ENCODE measurements at regions not wholly inside any gene's neighbourhood (a gene's known extent, or its start where the extent isn't known, plus 50 kb on each side); places are given as distances from the start of the nearest gene placed in this dataset.

DNA sequence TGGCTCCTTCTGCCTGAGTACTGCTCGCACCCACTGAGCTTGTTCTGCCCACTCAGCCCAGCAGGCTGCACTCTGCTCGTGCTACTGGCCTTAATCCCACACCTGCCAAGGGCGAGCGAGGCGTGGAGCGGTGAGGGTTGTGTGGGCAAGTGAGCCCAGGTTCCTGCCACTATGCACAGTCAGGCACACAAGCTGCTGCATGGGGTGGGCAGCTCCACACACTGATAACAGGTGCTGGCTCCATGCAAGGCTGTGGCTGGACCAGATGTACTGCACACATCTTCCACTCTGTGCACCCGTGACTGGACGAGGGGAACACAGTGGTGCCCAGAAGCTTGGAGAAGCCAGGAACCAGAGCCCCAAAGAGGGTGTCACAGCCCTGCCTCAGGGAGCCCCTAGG, 184.3 kb upstream of the NUDT6 start:
- Histone ChIP-seq H3K9ac (ENCODE audit: low read depth in 1 of 2, low read length in 2 of 2) (no peak overlapping the region), H3K9me3 (ENCODE audit: control insufficient read depth in 1 of 2, low read length in 2 of 2) (no peaks in the 10 kb centered on the region), H3K4me3 (ENCODE audit: low read depth in 1 of 2, low read length in 2 of 2) (no peak overlapping the region), H3K36me3 (ENCODE audit: control insufficient read depth in 1 of 2, insufficient read depth in 2 of 2, low read length in 2 of 2) (peaks cover 0 to 4% of the 10 kb centered on the region in 2 donors), H3K27ac (ENCODE audit: low read depth, low read length) (no peak overlapping the region), H3K27me3 (ENCODE audit: control insufficient read depth in 1 of 2, insufficient read depth in 2 of 2, low read length in 2 of 2) (no peaks in the 10 kb centered on the region), H3K4me1 (ENCODE audit: control insufficient read depth in 1 of 2, insufficient read depth in 2 of 2, low read length in 2 of 2) (no peaks in the 10 kb centered on the region)

DNA sequence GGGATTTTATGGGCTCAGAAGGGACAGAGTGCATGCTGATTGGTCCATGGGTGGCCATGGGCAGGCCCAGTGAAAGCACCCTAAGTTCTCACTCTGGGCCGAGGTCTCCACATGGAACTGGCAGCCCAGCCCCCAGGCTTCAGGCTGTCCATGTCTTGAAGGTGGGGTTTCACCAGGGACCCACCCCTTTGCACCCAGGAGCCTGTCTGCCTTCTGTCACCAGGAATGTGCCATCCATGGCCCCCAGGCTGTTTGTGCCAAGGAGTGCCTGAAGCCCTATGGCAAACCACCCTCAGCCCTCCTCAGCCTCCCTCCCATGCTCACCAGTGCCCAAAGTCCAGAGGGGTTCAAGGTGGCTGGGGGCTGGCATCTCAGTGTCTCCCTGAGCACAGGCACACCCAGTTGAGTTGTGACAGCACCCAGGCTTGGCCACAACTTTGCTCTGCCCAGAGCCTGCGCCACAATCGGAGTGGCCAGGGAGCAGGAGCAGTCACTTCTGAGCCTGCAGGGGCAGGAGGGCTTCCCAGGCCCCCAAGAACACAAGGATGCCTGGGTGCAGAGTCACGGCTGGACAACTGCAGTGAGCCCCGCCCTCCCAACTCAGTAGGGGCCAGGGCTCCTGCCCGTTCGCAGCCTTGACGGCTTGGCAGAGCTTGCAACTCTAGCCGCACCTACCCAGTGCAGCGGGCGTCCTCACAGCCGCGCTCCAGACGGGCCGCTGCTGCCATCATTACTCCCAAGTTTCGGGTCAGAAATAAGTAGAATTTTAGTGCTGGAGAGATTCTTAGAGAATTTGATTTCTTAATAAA, 185.3 kb upstream of the NUDT6 start:
- Histone ChIP-seq H3K27ac (ENCODE audit: low read depth, low read length) (no peak overlapping the region), H3K36me3 (ENCODE audit: control insufficient read depth in 1 of 2, insufficient read depth in 2 of 2, low read length in 2 of 2) (peaks cover 0 to 4% of the 10 kb centered on the region in 2 donors), H3K4me1 (ENCODE audit: control insufficient read depth in 1 of 2, insufficient read depth in 2 of 2, low read length in 2 of 2) (no peaks in the 10 kb centered on the region), H3K9me3 (ENCODE audit: control insufficient read depth in 1 of 2, low read length in 2 of 2) (no peaks in the 10 kb centered on the region), H3K9ac (ENCODE audit: low read depth in 1 of 2, low read length in 2 of 2) (no peak overlapping the region), H3K4me3 (ENCODE audit: low read depth in 1 of 2, low read length in 2 of 2) (no peak overlapping the region), H3K27me3 (ENCODE audit: control insufficient read depth in 1 of 2, insufficient read depth in 2 of 2, low read length in 2 of 2) (no peaks in the 10 kb centered on the region)

DNA sequence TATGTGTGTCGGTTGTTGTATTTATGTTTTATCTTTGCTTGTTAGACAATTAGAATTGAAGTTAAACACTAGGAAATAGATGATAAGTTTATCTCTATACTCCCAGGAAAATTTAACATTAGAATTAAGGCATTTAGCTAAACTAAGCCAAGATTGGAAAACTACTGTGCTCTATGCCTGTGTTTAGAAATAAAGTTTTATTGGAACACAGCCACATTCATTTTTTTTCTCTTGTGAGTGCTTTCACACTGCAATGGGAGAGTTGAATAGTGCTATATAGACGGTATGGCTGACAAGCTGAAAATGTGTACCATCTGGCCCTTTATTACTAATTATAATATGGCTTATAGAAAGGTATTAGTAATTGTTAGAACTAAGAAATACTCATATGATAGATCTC, 186.7 kb upstream of the NUDT6 start:
- Histone ChIP-seq H3K27ac (ENCODE audit: low read depth, low read length) (no peak overlapping the region), H3K9ac (ENCODE audit: low read depth in 1 of 2, low read length in 2 of 2) (no peak overlapping the region), H3K4me3 (ENCODE audit: low read depth in 1 of 2, low read length in 2 of 2) (no peak overlapping the region), H3K9me3 (ENCODE audit: control insufficient read depth in 1 of 2, low read length in 2 of 2) (peaks cover 0 to 3% of the 10 kb centered on the region in 2 donors), H3K36me3 (ENCODE audit: control insufficient read depth in 1 of 2, insufficient read depth in 2 of 2, low read length in 2 of 2) (peaks cover 0 to 4% of the 10 kb centered on the region in 2 donors), H3K4me1 (ENCODE audit: control insufficient read depth in 1 of 2, insufficient read depth in 2 of 2, low read length in 2 of 2) (peaks cover 0 to 2% of the 10 kb centered on the region in 2 donors), H3K27me3 (ENCODE audit: control insufficient read depth in 1 of 2, insufficient read depth in 2 of 2, low read length in 2 of 2) (no peaks in the 10 kb centered on the region)

DNA sequence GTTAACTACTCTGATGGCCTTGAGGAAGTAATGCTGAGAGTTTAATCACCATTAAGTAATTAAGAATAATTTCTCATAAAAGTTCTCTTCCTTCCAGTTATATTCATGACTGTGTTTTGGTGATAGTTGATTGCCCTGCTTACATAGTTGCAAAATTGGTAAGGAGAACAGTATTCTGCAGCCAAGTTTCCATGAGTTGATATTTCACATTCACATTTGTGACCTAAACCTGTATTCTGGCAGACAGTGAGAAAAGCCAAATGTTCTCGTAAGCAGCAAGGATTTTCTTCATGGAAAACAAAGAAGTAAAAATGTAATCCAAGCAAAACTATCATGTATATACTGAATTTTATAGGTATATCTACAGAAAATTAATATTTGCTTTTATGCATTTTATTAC, 187.8 kb upstream of the NUDT6 start:
- Histone ChIP-seq H3K9me3 (ENCODE audit: control insufficient read depth in 1 of 2, low read length in 2 of 2) (peaks cover 0 to 6% of the 10 kb centered on the region in 2 donors), H3K27me3 (ENCODE audit: control insufficient read depth in 1 of 2, insufficient read depth in 2 of 2, low read length in 2 of 2) (no peaks in the 10 kb centered on the region), H3K4me3 (ENCODE audit: low read depth in 1 of 2, low read length in 2 of 2) (no peak overlapping the region), H3K36me3 (ENCODE audit: control insufficient read depth in 1 of 2, insufficient read depth in 2 of 2, low read length in 2 of 2) (peaks cover 0 to 10% of the 10 kb centered on the region in 2 donors), H3K9ac (ENCODE audit: low read depth in 1 of 2, low read length in 2 of 2) (no peak overlapping the region), H3K4me1 (ENCODE audit: control insufficient read depth in 1 of 2, insufficient read depth in 2 of 2, low read length in 2 of 2) (peaks cover 0 to 10% of the 10 kb centered on the region in 2 donors), H3K27ac (ENCODE audit: low read depth, low read length) (no peak overlapping the region)

DNA sequence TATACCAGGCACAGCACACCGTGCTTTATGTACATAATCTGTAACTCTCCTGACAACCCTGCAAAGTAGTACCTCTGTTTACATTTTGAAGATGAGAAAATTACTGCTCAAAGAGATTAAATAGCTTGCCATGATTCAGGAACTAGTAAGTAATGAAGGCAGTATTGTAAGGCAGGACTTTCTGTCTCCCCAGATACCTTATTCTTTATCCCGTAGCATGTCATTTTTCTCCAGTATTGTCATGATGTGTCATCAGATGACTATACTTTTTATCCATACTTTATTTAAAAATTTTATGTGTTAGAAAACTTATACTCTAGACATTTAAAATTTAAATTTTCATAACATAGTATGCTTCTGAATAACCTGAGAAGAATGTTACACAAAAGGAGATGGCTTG, 188.3 kb upstream of the NUDT6 start:
- H3K9me3 ChIP-seq (ENCODE audit: control insufficient read depth in 1 of 2, low read length in 2 of 2) = peaks cover 0 to 6% of the 10 kb centered on the region in 2 donors
- peaks cover 0 to 10% of the 10 kb centered on the region in 2 donors for H3K4me1 ChIP-seq (ENCODE audit: control insufficient read depth in 1 of 2, insufficient read depth in 2 of 2, low read length in 2 of 2)
- H3K27me3 ChIP-seq (ENCODE audit: control insufficient read depth in 1 of 2, insufficient read depth in 2 of 2, low read length in 2 of 2) = no peaks in the 10 kb centered on the region
- no peak overlapping the region for H3K27ac ChIP-seq (ENCODE audit: low read depth, low read length)
- H3K36me3 ChIP-seq (ENCODE audit: control insufficient read depth in 1 of 2, insufficient read depth in 2 of 2, low read length in 2 of 2) = peaks cover 0 to 10% of the 10 kb centered on the region in 2 donors
- no peak overlapping the region for H3K4me3 ChIP-seq (ENCODE audit: low read depth in 1 of 2, low read length in 2 of 2)
- H3K9ac ChIP-seq (ENCODE audit: low read depth in 1 of 2, low read length in 2 of 2) = no peak overlapping the region

GRCh38 chr4:123113155-123113554, 190.8 kb upstream of the NUDT6 start:
- H3K9me3 ChIP-seq (ENCODE audit: control insufficient read depth in 1 of 2, low read length in 2 of 2) = peaks cover 0 to 6% of the 10 kb centered on the region in 2 donors
- no peak overlapping the region for H3K9ac ChIP-seq (ENCODE audit: low read depth in 1 of 2, low read length in 2 of 2)
- peaks cover 0 to 6% of the 10 kb centered on the region in 2 donors for H3K36me3 ChIP-seq (ENCODE audit: control insufficient read depth in 1 of 2, insufficient read depth in 2 of 2, low read length in 2 of 2)
- H3K27me3 ChIP-seq (ENCODE audit: control insufficient read depth in 1 of 2, insufficient read depth in 2 of 2, low read length in 2 of 2) = no peaks in the 10 kb centered on the region
- H3K4me1 ChIP-seq (ENCODE audit: control insufficient read depth in 1 of 2, insufficient read depth in 2 of 2, low read length in 2 of 2) = peaks cover 6 to 14% of the 10 kb centered on the region in 2 donors
- H3K4me3 ChIP-seq (ENCODE audit: low read depth in 1 of 2, low read length in 2 of 2) = peak overlapping the region in 1 of 2 donors; percentile 15
- H3K27ac ChIP-seq (ENCODE audit: low read depth, low read length) = no peak overlapping the region

GRCh38 chr4:123114084-123114914, 191.9 kb upstream of the NUDT6 start:
- H3K36me3 ChIP-seq (ENCODE audit: control insufficient read depth in 1 of 2, insufficient read depth in 2 of 2, low read length in 2 of 2) = peaks cover 0 to 6% of the 10 kb centered on the region in 2 donors
- H3K4me1 ChIP-seq (ENCODE audit: control insufficient read depth in 1 of 2, insufficient read depth in 2 of 2, low read length in 2 of 2) = peaks cover 6 to 14% of the 10 kb centered on the region in 2 donors
- no peak overlapping the region for H3K9ac ChIP-seq (ENCODE audit: low read depth in 1 of 2, low read length in 2 of 2)
- no peak overlapping the region for H3K4me3 ChIP-seq (ENCODE audit: low read depth in 1 of 2, low read length in 2 of 2)
- H3K27me3 ChIP-seq (ENCODE audit: control insufficient read depth in 1 of 2, insufficient read depth in 2 of 2, low read length in 2 of 2) = no peaks in the 10 kb centered on the region
- H3K27ac ChIP-seq (ENCODE audit: low read depth, low read length) = peak overlapping the region; percentile 20
- H3K9me3 ChIP-seq (ENCODE audit: control insufficient read depth in 1 of 2, low read length in 2 of 2) = peaks cover 0 to 6% of the 10 kb centered on the region in 2 donors

GRCh38 chr4:123114915-123115756, 192.7 kb upstream of the NUDT6 start:
- Histone ChIP-seq H3K27ac (ENCODE audit: low read depth, low read length) (no peak overlapping the region), H3K27me3 (ENCODE audit: control insufficient read depth in 1 of 2, insufficient read depth in 2 of 2, low read length in 2 of 2) (no peaks in the 10 kb centered on the region), H3K9me3 (ENCODE audit: control insufficient read depth in 1 of 2, low read length in 2 of 2) (peaks cover 0 to 6% of the 10 kb centered on the region in 2 donors), H3K36me3 (ENCODE audit: control insufficient read depth in 1 of 2, insufficient read depth in 2 of 2, low read length in 2 of 2) (peaks cover 0 to 6% of the 10 kb centered on the region in 2 donors), H3K4me1 (ENCODE audit: control insufficient read depth in 1 of 2, insufficient read depth in 2 of 2, low read length in 2 of 2) (peaks cover 6 to 14% of the 10 kb centered on the region in 2 donors), H3K4me3 (ENCODE audit: low read depth in 1 of 2, low read length in 2 of 2) (no peak overlapping the region), H3K9ac (ENCODE audit: low read depth in 1 of 2, low read length in 2 of 2) (no peak overlapping the region)

DNA sequence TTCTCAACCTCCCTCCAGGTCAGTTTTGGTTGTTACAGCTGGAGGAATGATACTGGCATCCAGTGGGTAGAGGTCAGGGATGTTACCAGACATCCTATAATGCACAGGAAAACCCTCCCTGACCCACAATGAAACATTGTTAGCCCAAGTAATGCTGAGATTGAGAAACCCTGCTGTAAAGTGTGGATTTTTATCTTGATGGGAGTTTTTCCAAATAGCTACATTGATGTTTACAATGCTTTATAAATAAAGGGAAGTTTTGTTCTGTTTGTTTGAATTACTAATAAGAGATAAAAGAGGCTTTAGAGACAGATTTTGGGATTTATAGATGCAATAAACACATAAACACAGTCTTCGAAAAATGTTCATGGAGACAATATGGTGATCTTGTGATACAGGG, 194.0 kb upstream of the NUDT6 start:
- Histone ChIP-seq H3K4me1 (ENCODE audit: control insufficient read depth in 1 of 2, insufficient read depth in 2 of 2, low read length in 2 of 2) (peaks cover 6 to 14% of the 10 kb centered on the region in 2 donors), H3K27me3 (ENCODE audit: control insufficient read depth in 1 of 2, insufficient read depth in 2 of 2, low read length in 2 of 2) (no peaks in the 10 kb centered on the region), H3K36me3 (ENCODE audit: control insufficient read depth in 1 of 2, insufficient read depth in 2 of 2, low read length in 2 of 2) (peaks cover 0 to 6% of the 10 kb centered on the region in 2 donors), H3K4me3 (ENCODE audit: low read depth in 1 of 2, low read length in 2 of 2) (no peak overlapping the region), H3K27ac (ENCODE audit: low read depth, low read length) (no peak overlapping the region), H3K9me3 (ENCODE audit: control insufficient read depth in 1 of 2, low read length in 2 of 2) (peaks cover 0 to 6% of the 10 kb centered on the region in 2 donors), H3K9ac (ENCODE audit: low read depth in 1 of 2, low read length in 2 of 2) (no peak overlapping the region)

Measured in duodenal mucosa (tissue), 2 donors.